ENCODE measurements at regions not wholly inside any gene's neighbourhood (a gene's known extent, or its start where the extent isn't known, plus 50 kb on each side); places are given as distances from the start of the nearest gene placed in this dataset.

DNA sequence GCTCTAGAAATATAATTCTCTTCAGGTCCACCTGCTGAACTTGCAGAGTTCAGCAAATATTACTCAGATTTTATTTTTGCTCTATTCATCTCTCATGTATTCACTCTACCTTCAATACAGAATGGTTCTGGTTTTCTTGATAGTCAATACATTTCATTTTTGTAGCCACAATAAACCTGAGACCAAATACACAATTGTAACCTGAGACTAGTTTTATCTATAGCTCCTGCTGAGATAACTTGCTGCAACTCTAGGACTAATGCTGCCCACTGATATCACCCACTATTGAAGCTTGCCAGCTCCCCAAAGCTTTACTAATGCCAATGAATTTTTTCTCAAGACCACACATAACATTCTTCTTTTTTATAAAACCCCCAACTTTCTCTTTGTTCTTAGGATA, 229.3 kb downstream of the NSUN3 start:
- intact Hi-C loops (cut with micrococcal nuclease): no loop called here
- Histone ChIP-seq H3K4me2 (replicated peaks; ENCODE audit: low read depth, low read length, poor library complexity, severe bottlenecking) (no peak overlapping the region), H3K4me3 (ENCODE audit: control extremely low read depth in 1 of 5, extremely low read depth in 1 of 5, insufficient read depth in 1 of 5, low read depth in 2 of 5, low read length in 4 of 5) (no peak overlapping the region), H3K27me3 (replicated peaks in 1 of 4; ENCODE audit: control extremely low read depth in 1 of 4, control insufficient read depth in 3 of 4, insufficient read depth in 4 of 4, low read length in 3 of 4) (no peaks in the 10 kb centered on the region), H3K36me3 (replicated peaks in 1 of 2; ENCODE audit: control extremely low read depth in 1 of 2, control insufficient read depth in 1 of 2, extremely low read depth in 1 of 2, insufficient read depth in 2 of 2, low read length in 1 of 2) (no peaks in the 10 kb centered on the region), H2AFZ (ENCODE audit: insufficient read depth, low read depth, low read length, poor library complexity, severe bottlenecking) (no peak overlapping the region), H3K9me3 (ENCODE audit: control extremely low read depth in 1 of 3, control insufficient read depth in 2 of 3, insufficient read depth in 1 of 3, low read length in 2 of 3) (no peaks in the 10 kb centered on the region), H3K27ac (ENCODE audit: low read length in 2 of 2) (no peak overlapping the region), H3K4me1 (ENCODE audit: control insufficient read depth in 2 of 2, insufficient read depth in 2 of 2, low read length in 2 of 2) (no peaks in the 10 kb centered on the region), H3K79me2 (ENCODE audit: control insufficient read depth, insufficient read depth, low read length) (no peaks in the 10 kb centered on the region), H4K20me1 (ENCODE audit: control insufficient read depth, insufficient read depth, low read length, poor library complexity, severe bottlenecking) (no peaks in the 10 kb centered on the region), H3K9ac (ENCODE audit: low read length) (no peak overlapping the region)
- TF ChIP-seq, protein P1, sequence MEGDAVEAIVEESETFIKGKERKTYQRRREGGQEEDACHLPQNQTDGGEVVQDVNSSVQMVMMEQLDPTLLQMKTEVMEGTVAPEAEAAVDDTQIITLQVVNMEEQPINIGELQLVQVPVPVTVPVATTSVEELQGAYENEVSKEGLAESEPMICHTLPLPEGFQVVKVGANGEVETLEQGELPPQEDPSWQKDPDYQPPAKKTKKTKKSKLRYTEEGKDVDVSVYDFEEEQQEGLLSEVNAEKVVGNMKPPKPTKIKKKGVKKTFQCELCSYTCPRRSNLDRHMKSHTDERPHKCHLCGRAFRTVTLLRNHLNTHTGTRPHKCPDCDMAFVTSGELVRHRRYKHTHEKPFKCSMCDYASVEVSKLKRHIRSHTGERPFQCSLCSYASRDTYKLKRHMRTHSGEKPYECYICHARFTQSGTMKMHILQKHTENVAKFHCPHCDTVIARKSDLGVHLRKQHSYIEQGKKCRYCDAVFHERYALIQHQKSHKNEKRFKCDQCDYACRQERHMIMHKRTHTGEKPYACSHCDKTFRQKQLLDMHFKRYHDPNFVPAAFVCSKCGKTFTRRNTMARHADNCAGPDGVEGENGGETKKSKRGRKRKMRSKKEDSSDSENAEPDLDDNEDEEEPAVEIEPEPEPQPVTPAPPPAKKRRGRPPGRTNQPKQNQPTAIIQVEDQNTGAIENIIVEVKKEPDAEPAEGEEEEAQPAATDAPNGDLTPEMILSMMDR (IDR thresholded peaks at IDR 0.05): no peak
- TF ChIP-seq EZH2 (IDR thresholded peaks at IDR 0.05; ENCODE audit: borderline replicate concordance, insufficient read depth, low read depth, low read length, poor library complexity, severe bottlenecking): no peak
- Mint-ChIP-seq H3K4me1 (no peaks in the 10 kb centered on the region), H3K9me3 (ENCODE audit: insufficient read depth) (no peaks in the 10 kb centered on the region), H3K27ac (no peak overlapping the region), H3K27me3 (no peaks in the 10 kb centered on the region), H3K4me3 (no peak overlapping the region)
- DNase-seq (no peak), ATAC-seq (ENCODE audit: low read depth) (no peak)
- CTCF ChIA-PET: no interaction called here
- POLR2A ChIA-PET: no interaction called here

DNA sequence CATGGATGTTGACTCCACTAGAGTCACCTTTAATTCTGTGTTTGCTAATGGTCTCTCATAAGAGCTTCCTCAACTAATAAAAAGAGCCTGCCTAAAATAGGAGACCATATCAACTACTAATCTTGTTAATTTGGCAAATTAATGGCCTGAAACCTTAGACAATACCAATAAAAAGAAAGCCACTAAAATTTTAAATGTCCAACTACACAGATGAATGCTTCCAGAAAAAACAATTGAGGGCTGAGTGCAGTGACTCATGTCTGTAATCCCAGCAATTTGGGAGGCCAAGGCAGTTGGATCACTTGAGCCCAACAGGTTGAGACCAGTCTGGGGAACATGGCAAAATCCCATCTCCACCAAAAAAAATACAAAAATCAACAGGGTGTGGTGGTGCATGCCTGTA, 230.9 kb downstream of the NSUN3 start:
- no peaks in the 10 kb centered on the region for H3K27me3 ChIP-seq (replicated peaks in 1 of 4; ENCODE audit: control extremely low read depth in 1 of 4, control insufficient read depth in 3 of 4, insufficient read depth in 4 of 4, low read length in 3 of 4)
- H3K79me2 ChIP-seq (ENCODE audit: control insufficient read depth, insufficient read depth, low read length): no peaks in the 10 kb centered on the region
- no peaks in the 10 kb centered on the region for H3K4me1 ChIP-seq (ENCODE audit: control insufficient read depth in 2 of 2, insufficient read depth in 2 of 2, low read length in 2 of 2)
- Mint-ChIP-seq H3K9me3 (ENCODE audit: insufficient read depth) (no peaks in the 10 kb centered on the region), H3K27ac (no peak overlapping the region), H3K27me3 (no peaks in the 10 kb centered on the region), H3K4me3 (no peak overlapping the region), H3K4me1 (no peaks in the 10 kb centered on the region)
- no peaks in the 10 kb centered on the region for H4K20me1 ChIP-seq (ENCODE audit: control insufficient read depth, insufficient read depth, low read length, poor library complexity, severe bottlenecking)
- intact Hi-C loops (cut with micrococcal nuclease): no loop called here
- no peak overlapping the region for H3K27ac ChIP-seq (ENCODE audit: low read length in 2 of 2)
- ChIA-PET POLR2A (no interaction called here), CTCF (no interaction called here)
- no peak for DNase-seq
- no peak overlapping the region for H3K4me3 ChIP-seq (ENCODE audit: control extremely low read depth in 1 of 5, extremely low read depth in 1 of 5, insufficient read depth in 1 of 5, low read depth in 2 of 5, low read length in 4 of 5)
- TF ChIP-seq, protein P1 (IDR thresholded peaks at IDR 0.05): no peak
- TF ChIP-seq EZH2 (IDR thresholded peaks at IDR 0.05; ENCODE audit: borderline replicate concordance, insufficient read depth, low read depth, low read length, poor library complexity, severe bottlenecking): no peak
- no peaks in the 10 kb centered on the region for H3K9me3 ChIP-seq (ENCODE audit: control extremely low read depth in 1 of 3, control insufficient read depth in 2 of 3, insufficient read depth in 1 of 3, low read length in 2 of 3)
- no peak overlapping the region for H2AFZ ChIP-seq (ENCODE audit: insufficient read depth, low read depth, low read length, poor library complexity, severe bottlenecking)
- no peak overlapping the region for H3K4me2 ChIP-seq (replicated peaks; ENCODE audit: low read depth, low read length, poor library complexity, severe bottlenecking)
- ATAC-seq (ENCODE audit: low read depth): no peak
- no peak overlapping the region for H3K9ac ChIP-seq (ENCODE audit: low read length)
- no peaks in the 10 kb centered on the region for H3K36me3 ChIP-seq (replicated peaks in 1 of 2; ENCODE audit: control extremely low read depth in 1 of 2, control insufficient read depth in 1 of 2, extremely low read depth in 1 of 2, insufficient read depth in 2 of 2, low read length in 1 of 2)

Data from B cell (primary cell).